K562 (cell line): ENCODE measurements at regions not wholly inside any gene's neighbourhood (a gene's known extent, or its start where the extent isn't known, plus 50 kb on each side); places are given as distances from the start of the nearest gene placed in this dataset.

ENCODE experiments used
- ATAC-seq: fragments of 200-7000 bp; cut with Tn5 transposase; 3 replicates; pipeline ENCODE4 v1.9.1; 2020; ENCODE audit warnings: moderate library complexity
- BruUV-seq: library from RNA; stranded (reverse); fragments of 400-500 nt; replicated peaks from 2 replicates; lab custom pipeline; 2021; lab: Mats Ljungman, UMichigan
- CTCF ChIA-PET: fragments of 300-600 bp; formaldehyde crosslinking; extraction: SDS; loops from one replicate; lab custom pipeline; 2021; ENCODE audit warnings: low intra/inter-chr PET ratio; lab: Yijun Ruan, JAX
- POLR2A ChIA-PET: fragments of 300-600, 350-650 bp; sonication (Branson Sonifier 250); formaldehyde crosslinking; extraction: SDS; loops from one replicate; lab custom pipeline; 2021; ENCODE audit warnings: antibody characterized with exemption, inconsistent platforms; lab: Yijun Ruan, JAX
- DNase-seq, 4 experiments: peaks; one replicate each; pipeline versions ENCODE4 v3.0.0 to v3.0.0-alpha.2; 2011 to 2018; ENCODE audit warnings: low spot score in 3 of 4, mixed read lengths in 3 of 4; ENCODE audit errors: extremely low read depth in 1 of 4
- FAIRE-seq: peaks from 2 replicates; lab custom pipeline; 2011; peaks lifted over from hg19 to GRCh38; lab: Jason Lieb, UNC
- H2AFZ ChIP-seq: 2 replicates; pipeline ENCODE4 v1.6.0; 2011; ENCODE audit warnings: low read depth, low read length, control low read depth, inconsistent platforms
- H3K27ac ChIP-seq: fragments of 200-600 bp; 3 replicates; pipeline ENCODE4 v1.8.0; 2011; ENCODE audit warnings: low read depth, mild to moderate bottlenecking, control low read depth, inconsistent platforms, low read length, moderate library complexity, mixed read lengths; ENCODE audit errors: extremely low read depth
- H3K27me3 ChIP-seq, 2 experiments: fragments of 300-600 bp in 1 of 2; 2 replicates in 1 of 2; 3 replicates in 1 of 2; pipeline versions ENCODE4 v1.6.0 to v1.8.0; 2011; ENCODE audit warnings: inconsistent platforms in 2 of 2, low read length in 2 of 2, mild to moderate bottlenecking in 1 of 2, mixed read lengths in 1 of 2, moderate library complexity in 1 of 2; ENCODE audit not compliant: control insufficient read depth in 2 of 2, insufficient read depth in 2 of 2
- H3K36me3 ChIP-seq: fragments of 300-600 bp; 3 replicates; pipeline ENCODE4 v1.8.0; 2011; ENCODE audit warnings: mild to moderate bottlenecking, low read length, inconsistent platforms; ENCODE audit not compliant: control insufficient read depth, insufficient read depth
- H3K4me1 ChIP-seq, 2 experiments: fragments of 200-600 bp in 1 of 2; replicated peaks in 1 of 2; 2 replicates in 1 of 2; 3 replicates in 1 of 2; pipeline versions ENCODE4 v1.5.1 to v1.8.0; 2011; ENCODE audit warnings: inconsistent platforms in 2 of 2, low read length in 2 of 2, mild to moderate bottlenecking in 1 of 2, mixed read lengths in 1 of 2, moderate library complexity in 1 of 2; ENCODE audit not compliant: control insufficient read depth in 2 of 2, insufficient read depth in 2 of 2
- H3K4me2 ChIP-seq: 2 replicates; pipeline ENCODE4 v1.6.1; 2011; ENCODE audit warnings: low read length, control low read depth, inconsistent platforms, mixed read lengths; ENCODE audit not compliant: insufficient read depth
- H3K4me3 ChIP-seq: fragments of 200-600 bp; sonication (generic), shearing (Covaris generic); 2 replicates; pipeline ENCODE4 v1.5.1; 2016; ENCODE audit warnings: control low read depth, inconsistent platforms
- H3K79me2 ChIP-seq: fragments of 200-600 bp; 3 replicates; pipeline ENCODE4 v1.8.0; 2011; ENCODE audit warnings: low read length, inconsistent platforms; ENCODE audit not compliant: control insufficient read depth, insufficient read depth
- H3K9ac ChIP-seq, 2 experiments: 2 replicates each; pipeline versions ENCODE4 v1.6.0 to v1.6.1; 2011; ENCODE audit warnings: low read depth in 2 of 2, low read length in 2 of 2, control low read depth in 1 of 2, inconsistent platforms in 1 of 2, mild to moderate bottlenecking in 1 of 2, mixed read lengths in 1 of 2; ENCODE audit not compliant: insufficient read depth in 1 of 2
- H3K9me1 ChIP-seq: one replicate; pipeline ENCODE4 v1.6.0; 2011; ENCODE audit warnings: inconsistent platforms, mild to moderate bottlenecking, low read length, moderate library complexity; ENCODE audit not compliant: control insufficient read depth, insufficient read depth
- H3K9me3 ChIP-seq: replicated peaks from 2 replicates; pipeline ENCODE4 v1.5.1; 2011; ENCODE audit warnings: low read depth, low read length, inconsistent platforms; ENCODE audit not compliant: control insufficient read depth, insufficient read depth
- H4K20me1 ChIP-seq: replicated peaks from 2 replicates; pipeline ENCODE4 v1.6.1; 2011; ENCODE audit warnings: low read length, inconsistent platforms, mixed read lengths; ENCODE audit not compliant: control insufficient read depth, insufficient read depth
- ADNP ChIP-seq: fragments of 200-800 bp; sonication (Bioruptor generic); IDR thresholded peaks from 2 replicates; pipeline ENCODE4 v1.6.1; 2016; ENCODE audit warnings: missing genetic modification characterization, missing compliant biosample characterization
- COPS2 ChIP-seq: fragments of 450-650 bp; conservative IDR thresholded peaks from 2 replicates; pipeline ENCODE4 v1.6.1; 2016; ENCODE audit warnings: mild to moderate bottlenecking, moderate library complexity
- FOXK1 ChIP-seq: sonication (generic); formaldehyde crosslinking; IDR thresholded peaks from 2 replicates; pipeline ENCODE4 v1.8.0; 2022; ENCODE audit warnings: missing genetic modification reagents, mild to moderate bottlenecking, borderline replicate concordance
- HDAC3 ChIP-seq: fragments of 450-650 bp; IDR thresholded peaks from 2 replicates; pipeline ENCODE4 v1.6.1; 2018; ENCODE audit warnings: borderline replicate concordance, mild to moderate bottlenecking, moderate library complexity; ENCODE audit not compliant: partially characterized antibody
- RBM17 ChIP-seq: fragments of 200-400 bp; formaldehyde crosslinking; IDR thresholded peaks from 2 replicates; pipeline ENCODE4 v1.6.1; 2017; ENCODE audit warnings: low read depth, mild to moderate bottlenecking, low read length, borderline replicate concordance
- STAG1 ChIP-seq: sonication (generic); formaldehyde crosslinking; IDR thresholded peaks from 2 replicates; pipeline ENCODE4 v1.5.0; 2020; ENCODE audit warnings: missing genetic modification reagents, borderline replicate concordance
- TCF7 ChIP-seq: sonication (generic); IDR thresholded peaks from 2 replicates; pipeline ENCODE4 v1.6.1; 2016; ENCODE audit warnings: antibody characterized with exemption, borderline replicate concordance
- TCFL5 ChIP-seq: fragments of 250-450 bp; sonication (Bioruptor Pico); conservative IDR thresholded peaks from 2 replicates; pipeline ENCODE4 v1.6.1; 2021; ENCODE audit warnings: mild to moderate bottlenecking, moderate library complexity, matching md5 sums
- XRCC4 ChIP-seq: IDR thresholded peaks from one replicate; pipeline ENCODE4 v1.6.1; 2011; ENCODE audit not compliant: insufficient read depth, insufficient read length; ENCODE audit errors: extremely low read depth
- ZBTB34 ChIP-seq: fragments of 250-450 bp; sonication (Bioruptor Pico); IDR thresholded peaks from 2 replicates; pipeline ENCODE4 v1.8.0; 2021; ENCODE audit warnings: mild to moderate bottlenecking, moderate library complexity
- ZNF174 ChIP-seq: fragments of 250-450 bp; sonication (Bioruptor Pico); IDR thresholded peaks from 2 replicates; pipeline ENCODE4 v1.4.0; 2020; ENCODE audit warnings: mild to moderate bottlenecking
- ZNF583 ChIP-seq: fragments of 250-450 bp; sonication (Bioruptor Pico); IDR thresholded peaks from 2 replicates; pipeline ENCODE4 v1.4.0; 2020
- ZNF764 ChIP-seq: fragments of 250-450 bp; sonication (Bioruptor Pico); IDR thresholded peaks from 2 replicates; pipeline ENCODE4 v1.4.0; 2020; ENCODE audit warnings: low read depth, mild to moderate bottlenecking, moderate library complexity
- WGBS: fragments of 100-300 bp; shearing (Covaris generic); methylation state at CpG from one replicate; pipeline ENCODE4 v1.1.6; 2016; ENCODE audit warnings: low coverage, mixed read lengths; ENCODE audit not compliant: insufficient coverage; ENCODE audit errors: missing lambda C conversion rate; 5-methylcytosine and 5-hydroxymethylcytosine counted together
- in situ Hi-C: fragments of 300-500 bp; cut with MboI; formaldehyde crosslinking; loops from 4 replicates; pipeline ENCODE4 v1.15.0; 2018; ENCODE audit warnings: inconsistent platforms, mixed read lengths
- intact Hi-C: fragments of 100-400 bp; cut with micrococcal nuclease; formaldehyde crosslinking; loops from 2 replicates; pipeline ENCODE4 v1.14.2; 2022
- TF ChIP-seq, protein P1 (sequence below): IDR thresholded peaks from 2 replicates; pipeline ENCODE4 v1.6.1; 2011; ENCODE audit not compliant: insufficient read length; ENCODE audit errors: extremely low read depth

DNA sequence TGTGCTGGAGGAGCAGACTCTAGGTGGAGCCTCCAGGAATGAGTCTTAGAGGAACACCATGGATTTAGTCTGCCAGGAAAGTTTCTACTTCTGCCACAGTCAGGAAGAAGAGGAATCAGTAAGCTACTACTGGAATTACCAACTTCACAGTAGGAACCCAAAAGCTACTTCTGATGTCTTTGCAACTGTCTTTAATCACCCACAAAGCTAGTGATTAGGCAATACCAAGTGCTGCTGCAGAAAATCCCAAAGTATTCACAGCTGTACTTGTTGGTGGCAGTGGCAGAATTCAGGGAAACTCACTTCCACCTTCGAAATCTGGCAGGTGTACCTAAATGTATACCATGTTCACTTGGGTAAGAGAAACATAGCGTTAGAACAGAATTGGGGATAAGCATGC, 264.5 kb upstream of the SORL1-AS1 start:
- Histone ChIP-seq H3K79me2 (no peaks in the 10 kb centered on the region), H3K9me1 (no peaks in the 10 kb centered on the region), H4K20me1 (no peaks in the 10 kb centered on the region)
- FAIRE-seq = no peak
- CTCF ChIA-PET = no interaction called here
- intact Hi-C loops = no loop called here
- no TSS peak for BruUV-seq
- TF ChIP-seq XRCC4 (no peak), ZNF764 (CRISPR knock-in tag) (no peak), TCF7 (no peak), RBM17 (no peak), ZNF174 (no peak), ZNF583 (CRISPR knock-in tag) (no peak), ZBTB34 (CRISPR knock-in tag) (no peak), HDAC3 (no peak), ADNP (tag) (no peak), COPS2 (no peak), STAG1 (CRISPR knock-in tag) (no peak), TCFL5 (CRISPR knock-in tag) (no peak), FOXK1 (CRISPR knock-in tag) (no peak)
- TF ChIP-seq, protein P1, sequence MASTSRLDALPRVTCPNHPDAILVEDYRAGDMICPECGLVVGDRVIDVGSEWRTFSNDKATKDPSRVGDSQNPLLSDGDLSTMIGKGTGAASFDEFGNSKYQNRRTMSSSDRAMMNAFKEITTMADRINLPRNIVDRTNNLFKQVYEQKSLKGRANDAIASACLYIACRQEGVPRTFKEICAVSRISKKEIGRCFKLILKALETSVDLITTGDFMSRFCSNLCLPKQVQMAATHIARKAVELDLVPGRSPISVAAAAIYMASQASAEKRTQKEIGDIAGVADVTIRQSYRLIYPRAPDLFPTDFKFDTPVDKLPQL = no peak
- TF ChIP-seq, all 486 proteins: peak for 0
- no peak overlapping the region for H3K9ac ChIP-seq
- WGBS = 3% methylated on average over 2 of the region's 2 CpGs
- no peak overlapping the region for H3K27ac ChIP-seq
- no peaks in the 10 kb centered on the region for H3K4me1 ChIP-seq
- H2AFZ ChIP-seq = no peak overlapping the region
- ATAC-seq (no peak), DNase-seq (no peak)
- no peak overlapping the region for H3K4me3 ChIP-seq
- POLR2A ChIA-PET = no interaction called here
- H3K27me3 ChIP-seq = no peaks in the 10 kb centered on the region
- H3K4me2 ChIP-seq = no peak overlapping the region
- in situ Hi-C loops = no loop called here
- no peaks in the 10 kb centered on the region for H3K36me3 ChIP-seq
- H3K9me3 ChIP-seq = no peaks in the 10 kb centered on the region
